ENCODE measurements at regions not wholly inside any gene's neighbourhood (a gene's known extent, or its start where the extent isn't known, plus 50 kb on each side); places are given as distances from the start of the nearest gene placed in this dataset.

- no peak for DNase-seq (ENCODE audit: low read depth)
Observed at GRCh38 chr2:188219541-188219940, 72.1 kb upstream of the GULP1 start.

GRCh38 chr2:188220535-188220934, 71.1 kb upstream of the GULP1 start:
- no peak for DNase-seq (ENCODE audit: low read depth)

DNA sequence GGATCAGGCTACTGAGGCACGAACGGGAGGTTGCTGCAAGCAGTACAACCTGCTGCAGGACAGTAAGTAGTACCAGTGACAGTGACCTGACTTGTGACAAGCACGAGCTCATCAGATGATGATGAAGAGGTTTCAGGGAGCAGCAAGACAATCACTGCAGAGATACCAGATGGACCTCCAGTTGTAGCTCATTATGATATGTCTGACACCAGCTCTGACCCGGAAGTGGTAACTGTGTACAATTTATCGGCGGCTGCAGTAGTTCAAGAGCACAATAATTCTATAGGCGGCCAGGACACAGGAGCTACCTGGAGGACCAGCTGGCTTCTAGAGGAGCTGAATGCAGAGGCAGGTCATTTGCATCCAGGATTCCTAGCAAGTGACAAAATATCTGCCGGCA, 64.0 kb upstream of the GULP1 start:
- DNase-seq (ENCODE audit: low read depth): no peak

GRCh38 chr2:188235364-188235763, 56.3 kb upstream of the GULP1 start:
- no peak for DNase-seq (ENCODE audit: low read depth)

GRCh38 chr2:188238386-188238785, 53.3 kb upstream of the GULP1 start:
- DNase-seq (ENCODE audit: low read depth): no peak

All from HS-27A (cell line).